Endothelial cell of umbilical vein (primary cell): ENCODE measurements at regions not wholly inside any gene's neighbourhood (a gene's known extent, or its start where the extent isn't known, plus 50 kb on each side); places are given as distances from the start of the nearest gene placed in this dataset.

ENCODE experiments used
- BruUV-seq: library from RNA; stranded (reverse); fragments of 400-500 nt; replicated peaks from 2 replicates; lab custom pipeline; 2021; lab: Mats Ljungman, UMichigan
- CTCF ChIA-PET: fragments of 300-600, 350-600 bp; sonication (Branson Sonifier 250); formaldehyde crosslinking; loops from one replicate; lab custom pipeline; 2021; ENCODE audit warnings: antibody characterized with exemption, inconsistent platforms; lab: Charles Lee
- POLR2A ChIA-PET: fragments of 300-600, 350-600 bp; sonication (Branson Sonifier 250); formaldehyde crosslinking; loops from one replicate; lab custom pipeline; 2021; ENCODE audit warnings: antibody characterized with exemption, inconsistent platforms; lab: Charles Lee
- DNase-seq: peaks from one replicate; pipeline ENCODE4 v3.0.0-alpha.2; 2011; ENCODE audit warnings: low read depth, low spot score
- FAIRE-seq: peaks from 2 replicates; lab custom pipeline; 2011; peaks lifted over from hg19 to GRCh38; lab: Jason Lieb, UNC
- H2AFZ ChIP-seq: 2 replicates; pipeline ENCODE4 v1.6.0; 2012; ENCODE audit warnings: low read depth, low read length, control low read depth, inconsistent platforms
- H3K27ac ChIP-seq: 2 replicates; pipeline ENCODE4 v1.5.1; 2011; ENCODE audit warnings: low read depth, mild to moderate bottlenecking, control low read depth, low read length, moderate library complexity; ENCODE audit not compliant: insufficient read depth
- H3K27me3 ChIP-seq, 2 experiments: 2 replicates each; pipeline versions ENCODE4 v1.6.0 to v1.6.1; 2011; ENCODE audit warnings: low read length in 2 of 2, mixed read lengths in 1 of 2; ENCODE audit not compliant: control insufficient read depth in 2 of 2, insufficient read depth in 2 of 2
- H3K36me3 ChIP-seq, 2 experiments: 2 replicates in 1 of 2; 3 replicates in 1 of 2; pipeline ENCODE4 v1.5.1; 2011; ENCODE audit warnings: low read length in 2 of 2, mild to moderate bottlenecking in 1 of 2, moderate library complexity in 1 of 2; ENCODE audit not compliant: control insufficient read depth in 2 of 2, insufficient read depth in 2 of 2; ENCODE audit errors: extremely low read depth in 1 of 2
- H3K4me1 ChIP-seq: 3 replicates; pipeline ENCODE4 v1.5.1; 2011; ENCODE audit warnings: mild to moderate bottlenecking, low read length; ENCODE audit not compliant: control insufficient read depth, insufficient read depth; ENCODE audit errors: extremely low read depth
- H3K4me2 ChIP-seq: 2 replicates; pipeline ENCODE4 v1.6.1; 2011; ENCODE audit warnings: low read length, control low read depth, mixed read lengths; ENCODE audit not compliant: insufficient read depth
- H3K4me3 ChIP-seq, 3 experiments: fragments of 200-600 bp in 1 of 3; sonication (generic), shearing (Covaris generic) in 1 of 3; replicated peaks in 1 of 3; 2 replicates each; pipeline ENCODE4 v1.5.1; 2011 to 2016; ENCODE audit warnings: control low read depth in 3 of 3, low read length in 3 of 3, mild to moderate bottlenecking in 2 of 3, inconsistent platforms in 1 of 3, low read depth in 1 of 3, moderate library complexity in 1 of 3; ENCODE audit not compliant: insufficient read depth in 1 of 3
- H3K79me2 ChIP-seq: 2 replicates; pipeline ENCODE4 v1.6.0; 2012; ENCODE audit warnings: low read length, inconsistent platforms; ENCODE audit not compliant: control insufficient read depth, insufficient read depth
- H3K9ac ChIP-seq: replicated peaks from 2 replicates; pipeline ENCODE3; 2011; ENCODE audit warnings: low read length, control low read depth; ENCODE audit not compliant: insufficient read depth; ENCODE audit errors: extremely low read depth
- H3K9me1 ChIP-seq: replicated peaks from 3 replicates; pipeline ENCODE4 v1.6.0; 2011; ENCODE audit warnings: mild to moderate bottlenecking, low read length; ENCODE audit not compliant: control insufficient read depth, insufficient read depth; ENCODE audit errors: extremely low read depth
- H3K9me3 ChIP-seq: replicated peaks from 2 replicates; pipeline ENCODE4 v1.5.1; 2012; ENCODE audit warnings: low read length, inconsistent platforms; ENCODE audit not compliant: control insufficient read depth, insufficient read depth
- H4K20me1 ChIP-seq: replicated peaks from 2 replicates; pipeline ENCODE3; 2011; ENCODE audit warnings: mild to moderate bottlenecking, low read length; ENCODE audit not compliant: control insufficient read depth, insufficient read depth; ENCODE audit errors: extremely low read depth
- EZH2 ChIP-seq: IDR thresholded peaks from 2 replicates; pipeline ENCODE4 v1.6.1; 2012; ENCODE audit warnings: borderline replicate concordance, low read depth, mild to moderate bottlenecking, moderate library complexity, low read length, inconsistent platforms; ENCODE audit not compliant: severe bottlenecking
- FOS ChIP-seq: IDR thresholded peaks from 2 replicates; pipeline ENCODE4 v1.6.1; 2011; ENCODE audit warnings: mild to moderate bottlenecking, low read length, moderate library complexity, borderline replicate concordance; ENCODE audit not compliant: insufficient read depth
- GATA2 ChIP-seq: IDR thresholded peaks from 2 replicates; pipeline ENCODE4 v1.7.0; 2011; ENCODE audit warnings: low read depth, mild to moderate bottlenecking, moderate library complexity, mixed read lengths, low read length; ENCODE audit not compliant: insufficient read length, insufficient read depth
- JUN ChIP-seq: IDR thresholded peaks from 2 replicates; pipeline ENCODE4 v1.6.1; 2011; ENCODE audit warnings: borderline replicate concordance, low read depth; ENCODE audit not compliant: insufficient read length, insufficient read depth
- MYC ChIP-seq: IDR thresholded peaks from one replicate; pipeline ENCODE4 v1.6.1; 2011; ENCODE audit warnings: mild to moderate bottlenecking, low read depth, low read length
- POLR2A ChIP-seq: IDR thresholded peaks from 2 replicates; pipeline ENCODE4 v1.6.1; 2012; ENCODE audit warnings: low read depth, mild to moderate bottlenecking, control low read depth, low read length
- POLR2AphosphoS5 ChIP-seq: IDR thresholded peaks from 2 replicates; pipeline ENCODE4 v1.6.1; 2012; ENCODE audit warnings: low read depth, mild to moderate bottlenecking, control low read depth, low read length, moderate library complexity; ENCODE audit not compliant: insufficient read depth
- dilution Hi-C: fragments of 300-500 bp; cut with MboI; formaldehyde crosslinking; loops from one replicate; pipeline ENCODE4 v1.15.0; 2019; ENCODE audit warnings: low sequenced_read_pairs; ENCODE audit not compliant: extremely low pct_ligation_motif_present
- intact Hi-C: fragments of 100-400 bp; cut with micrococcal nuclease; formaldehyde crosslinking; loops from one replicate; pipeline ENCODE4 v1.10.0; 2022
- TF ChIP-seq, protein P1 (sequence below): IDR thresholded peaks from 2 replicates; pipeline ENCODE4 v1.6.1; 2011; ENCODE audit not compliant: insufficient read depth, insufficient read length
- TF ChIP-seq, protein P2 (sequence below), 2 donors: IDR thresholded peaks; 1 replicate in 1 of 2; 2 replicates in 1 of 2; pipeline ENCODE4 v1.5.1; 2011; ENCODE audit warnings: low read length in 2 of 2, mild to moderate bottlenecking in 2 of 2, moderate library complexity in 2 of 2, control low read depth in 1 of 2, inconsistent platforms in 1 of 2, low read depth in 1 of 2; ENCODE audit not compliant: insufficient read depth in 1 of 2; ENCODE audit errors: extremely low read depth in 1 of 2

DNA sequence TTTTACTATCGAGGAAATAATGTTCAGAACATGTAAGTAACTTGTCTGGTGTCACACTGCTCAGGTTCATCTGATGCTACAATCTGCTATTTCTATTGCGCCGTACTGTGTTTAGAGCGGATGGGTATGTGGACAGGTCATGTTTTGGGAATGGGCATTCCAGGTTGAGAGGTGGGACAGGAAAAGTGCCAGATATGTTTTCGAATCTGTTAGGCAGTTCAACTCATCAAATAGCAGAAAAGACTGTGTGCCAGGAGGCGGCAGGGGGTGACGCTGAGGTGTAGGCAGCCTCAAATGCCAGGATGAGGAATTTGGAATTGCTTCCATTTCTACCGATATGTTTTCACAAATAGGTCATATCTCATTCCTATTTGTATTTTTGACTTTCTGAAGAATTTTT is 123.8 kb downstream of the HRH4 start:
- H3K9me3 ChIP-seq, result no peaks in the 10 kb centered on the region
- DNase-seq (no peak), FAIRE-seq (no peak)
- H3K79me2 ChIP-seq, result no peaks in the 10 kb centered on the region
- intact Hi-C loops, result no loop called here
- no peak overlapping the region for H3K27ac ChIP-seq
- no peak overlapping the region for H3K9ac ChIP-seq
- H3K27me3 ChIP-seq, result peaks cover 11 to 23% of the 10 kb centered on the region in 2 experiments
- H3K36me3 ChIP-seq, result no peaks in the 10 kb centered on the region
- POLR2A ChIA-PET, result no interaction called here
- H2AFZ ChIP-seq, result no peak overlapping the region
- no peaks in the 10 kb centered on the region for H4K20me1 ChIP-seq
- H3K4me2 ChIP-seq, result no peak overlapping the region
- no peaks in the 10 kb centered on the region for H3K9me1 ChIP-seq
- H3K4me3 ChIP-seq, result no peak overlapping the region
- no peaks in the 10 kb centered on the region for H3K4me1 ChIP-seq
- no TSS peak for BruUV-seq
- CTCF ChIA-PET, result no interaction called here
- TF ChIP-seq MYC, result no peak
- no peak for TF ChIP-seq JUN
- dilution Hi-C loops, result no loop called here

DNA sequence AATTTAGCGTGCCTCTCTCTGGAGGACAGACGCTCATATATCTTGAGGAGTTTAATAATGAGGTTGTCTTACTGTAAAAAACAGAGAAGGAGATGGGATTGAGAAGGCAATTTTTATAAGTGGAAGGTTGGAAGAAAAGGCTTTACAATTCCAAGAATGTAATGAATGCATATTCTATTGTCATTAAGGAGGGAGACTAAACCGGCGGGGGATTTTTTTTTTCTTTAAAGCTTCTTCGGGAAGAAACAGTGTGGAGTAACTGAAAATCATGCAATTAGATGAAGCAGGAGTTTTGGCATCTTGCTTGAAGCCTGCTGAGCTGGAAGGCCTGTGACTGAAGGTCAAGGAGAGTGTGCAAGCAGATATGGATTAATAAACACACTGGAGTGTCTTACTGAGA is 124.4 kb downstream of the HRH4 start:
- dilution Hi-C loops, result no loop called here
- intact Hi-C loops, result no loop called here
- no peak for FAIRE-seq

More for the DNA sequence above, 124.4 kb downstream of the HRH4 start:
- Histone ChIP-seq H3K27me3 (peaks cover 11 to 21% of the 10 kb centered on the region in 2 experiments), H3K4me1 (no peaks in the 10 kb centered on the region), H3K9me1 (no peaks in the 10 kb centered on the region), H3K27ac (no peak overlapping the region), H3K36me3 (no peaks in the 10 kb centered on the region), H4K20me1 (no peaks in the 10 kb centered on the region), H3K4me3 (no peak overlapping the region), H3K79me2 (no peaks in the 10 kb centered on the region), H3K4me2 (no peak overlapping the region), H3K9ac (no peak overlapping the region), H2AFZ (no peak overlapping the region), H3K9me3 (no peaks in the 10 kb centered on the region)
- TF ChIP-seq POLR2A, result no peak
- TF ChIP-seq EZH2, result no peak
- no peak for TF ChIP-seq MYC
- TF ChIP-seq POLR2AphosphoS5, result no peak
- TF ChIP-seq, protein P1, sequence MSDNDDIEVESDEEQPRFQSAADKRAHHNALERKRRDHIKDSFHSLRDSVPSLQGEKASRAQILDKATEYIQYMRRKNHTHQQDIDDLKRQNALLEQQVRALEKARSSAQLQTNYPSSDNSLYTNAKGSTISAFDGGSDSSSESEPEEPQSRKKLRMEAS, result no peak
- TF ChIP-seq, protein P2, sequence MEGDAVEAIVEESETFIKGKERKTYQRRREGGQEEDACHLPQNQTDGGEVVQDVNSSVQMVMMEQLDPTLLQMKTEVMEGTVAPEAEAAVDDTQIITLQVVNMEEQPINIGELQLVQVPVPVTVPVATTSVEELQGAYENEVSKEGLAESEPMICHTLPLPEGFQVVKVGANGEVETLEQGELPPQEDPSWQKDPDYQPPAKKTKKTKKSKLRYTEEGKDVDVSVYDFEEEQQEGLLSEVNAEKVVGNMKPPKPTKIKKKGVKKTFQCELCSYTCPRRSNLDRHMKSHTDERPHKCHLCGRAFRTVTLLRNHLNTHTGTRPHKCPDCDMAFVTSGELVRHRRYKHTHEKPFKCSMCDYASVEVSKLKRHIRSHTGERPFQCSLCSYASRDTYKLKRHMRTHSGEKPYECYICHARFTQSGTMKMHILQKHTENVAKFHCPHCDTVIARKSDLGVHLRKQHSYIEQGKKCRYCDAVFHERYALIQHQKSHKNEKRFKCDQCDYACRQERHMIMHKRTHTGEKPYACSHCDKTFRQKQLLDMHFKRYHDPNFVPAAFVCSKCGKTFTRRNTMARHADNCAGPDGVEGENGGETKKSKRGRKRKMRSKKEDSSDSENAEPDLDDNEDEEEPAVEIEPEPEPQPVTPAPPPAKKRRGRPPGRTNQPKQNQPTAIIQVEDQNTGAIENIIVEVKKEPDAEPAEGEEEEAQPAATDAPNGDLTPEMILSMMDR (IDR thresholded peaks at IDR 0.05; ENCODE audit: extremely low read depth in 1 of 2, insufficient read depth in 1 of 2, low read depth in 1 of 2, low read length in 2 of 2), result no peak
- no peak for TF ChIP-seq JUN
- no peak for TF ChIP-seq FOS
- no peak for TF ChIP-seq GATA2
- DNase-seq, result no peak
- ChIA-PET CTCF (interaction anchor here (1.3 kb wide), 1 partner anchor 13 kb away, joined by 4 read pairs; no protein-coding TSS in a partner anchor), POLR2A (no interaction called here)
- no TSS peak for BruUV-seq
